CD14-positive monocyte (primary cell): ENCODE measurements at regions not wholly inside any gene's neighbourhood (a gene's known extent, or its start where the extent isn't known, plus 50 kb on each side); places are given as distances from the start of the nearest gene placed in this dataset.

Experiments
- DNase-seq, 3 donors: peaks; one replicate each; pipeline ENCODE4 v3.0.0-alpha.2; 2011 to 2022
- H2AFZ ChIP-seq: 2 replicates; pipeline ENCODE4 v1.6.0; 2012; ENCODE audit warnings: mild to moderate bottlenecking, low read depth, low read length, inconsistent platforms; ENCODE audit not compliant: insufficient read depth, poor library complexity, severe bottlenecking
- H3K27ac ChIP-seq, 2 donors: 1 replicate in 1 of 2; 2 replicates in 1 of 2; pipeline ENCODE4 v1.5.1; 2012 to 2013; ENCODE audit warnings: low read length in 2 of 2, control low read depth in 1 of 2, inconsistent platforms in 1 of 2, low read depth in 1 of 2, mild to moderate bottlenecking in 1 of 2
- H3K27me3 ChIP-seq, 2 donors: one replicate each; pipeline versions ENCODE4 v1.6.0 to v1.6.1; 2011 to 2013; ENCODE audit warnings: low read length in 2 of 2; ENCODE audit not compliant: control insufficient read depth in 2 of 2, insufficient read depth in 2 of 2
- H3K36me3 ChIP-seq, 2 donors: replicated peaks in 1 of 2; 1 replicate in 1 of 2; 2 replicates in 1 of 2; pipeline versions ENCODE4 v1.5.1 to v1.6.1; 2012 to 2013; ENCODE audit warnings: low read length in 2 of 2, control low read depth in 1 of 2, inconsistent platforms in 1 of 2, mild to moderate bottlenecking in 1 of 2; ENCODE audit not compliant: insufficient read depth in 2 of 2, control insufficient read depth in 1 of 2
- H3K4me1 ChIP-seq, 2 donors: 1 replicate in 1 of 2; 2 replicates in 1 of 2; pipeline versions ENCODE4 v1.5.1 to v1.6.1; 2012 to 2013; ENCODE audit warnings: low read length in 2 of 2, control low read depth in 1 of 2, inconsistent platforms in 1 of 2, mild to moderate bottlenecking in 1 of 2, moderate library complexity in 1 of 2; ENCODE audit not compliant: insufficient read depth in 2 of 2, control insufficient read depth in 1 of 2
- H3K4me2 ChIP-seq: replicated peaks from 2 replicates; pipeline ENCODE3; 2012; ENCODE audit warnings: low read length, moderate library complexity, mild to moderate bottlenecking; ENCODE audit not compliant: poor library complexity, severe bottlenecking; ENCODE audit errors: extremely low read depth
- H3K4me3 ChIP-seq, 3 experiments: fragments of 200-600 bp in 1 of 3; sonication (generic) in 1 of 3; replicated peaks in 1 of 3; 1 replicate in 2 of 3; 2 replicates in 1 of 3; pipeline ENCODE4 v1.5.1; 2011 to 2013; ENCODE audit warnings: low read length in 3 of 3, mild to moderate bottlenecking in 3 of 3, control low read depth in 2 of 3, low read depth in 2 of 3, inconsistent platforms in 1 of 3, moderate library complexity in 1 of 3
- H3K79me2 ChIP-seq: 2 replicates; pipeline ENCODE4 v1.6.0; 2012; ENCODE audit warnings: mild to moderate bottlenecking, control low read depth, inconsistent platforms, low read length, moderate library complexity; ENCODE audit not compliant: insufficient read depth
- H3K9ac ChIP-seq: 2 replicates; pipeline ENCODE4 v1.6.0; 2017; ENCODE audit warnings: low read length, mild to moderate bottlenecking; ENCODE audit not compliant: insufficient read depth, poor library complexity, severe bottlenecking
- H3K9me3 ChIP-seq, 2 donors: replicated peaks in 1 of 2; 1 replicate in 1 of 2; 2 replicates in 1 of 2; pipeline versions ENCODE4 v1.5.1 to v1.6.1; 2012 to 2013; ENCODE audit warnings: low read length in 2 of 2, control low read depth in 1 of 2; ENCODE audit not compliant: control insufficient read depth in 1 of 2, insufficient read depth in 1 of 2
- H4K20me1 ChIP-seq: 2 replicates; pipeline ENCODE4 v1.6.0; 2012; ENCODE audit warnings: mild to moderate bottlenecking, low read length, control low read depth, moderate library complexity; ENCODE audit not compliant: insufficient read depth
- H3K27ac Mint-ChIP-seq, 7 donors: one replicate each; pipeline ENCODE4 v1.8.0; 2020; ENCODE audit warnings: mild to moderate bottlenecking in 7 of 7, mixed read lengths in 7 of 7, moderate library complexity in 6 of 7, inconsistent platforms in 2 of 7
- H3K27me3 Mint-ChIP-seq, 3 donors: one replicate each; pipeline ENCODE4 v1.8.0; 2021 to 2022; ENCODE audit warnings: low read depth in 3 of 3, mild to moderate bottlenecking in 3 of 3, mixed read lengths in 3 of 3, moderate library complexity in 3 of 3, inconsistent platforms in 1 of 3
- H3K36me3 Mint-ChIP-seq, 2 donors: one replicate each; pipeline ENCODE4 v1.8.0; 2020; ENCODE audit warnings: mixed read lengths in 2 of 2, inconsistent platforms in 1 of 2, mild to moderate bottlenecking in 1 of 2
- H3K4me1 Mint-ChIP-seq: one replicate; pipeline ENCODE4 v1.8.0; 2020; ENCODE audit warnings: mild to moderate bottlenecking, mixed read lengths
- H3K4me3 Mint-ChIP-seq, 2 donors: one replicate each; pipeline ENCODE4 v1.8.0; 2020; ENCODE audit warnings: mild to moderate bottlenecking in 2 of 2, mixed read lengths in 2 of 2, moderate library complexity in 1 of 2
- H3K9me3 Mint-ChIP-seq, 7 donors: one replicate each; pipeline ENCODE4 v1.8.0; 2020 to 2022; ENCODE audit warnings: mixed read lengths in 7 of 7, mild to moderate bottlenecking in 6 of 7, moderate library complexity in 6 of 7, inconsistent platforms in 2 of 7
- CTCF ChIP-seq: fragments of 200-600 bp; IDR thresholded peaks from one replicate; pipeline ENCODE4 v1.8.0; 2022; ENCODE audit warnings: antibody characterized with exemption, mild to moderate bottlenecking
- WGBS: methylation state at CpG from one replicate; pipeline ENCODE4 v1.1.5; 2013; ENCODE audit warnings: missing lambda C conversion rate; ENCODE audit not compliant: insufficient coverage; 5-methylcytosine and 5-hydroxymethylcytosine counted together
- intact Hi-C, 2 donors: fragments of 100-400 bp; cut with micrococcal nuclease; formaldehyde crosslinking; loops; one replicate each; pipeline versions ENCODE4 v1.15.0 to v1.15.1; 2023

- Mint-ChIP-seq H3K27ac (no peak overlapping the region), H3K4me3 (no peak overlapping the region)
Measured at GRCh38 chr14:98249476-98249875, 1022.5 kb downstream of the BCL11B start.

GRCh38 chr14:98252820-98253219, 1019.2 kb downstream of the BCL11B start:
- Mint-ChIP-seq H3K9me3 (peaks cover 0 to 8% (median 2%) of the 10 kb centered on the region in 7 donors), H3K4me3 (no peak overlapping the region), H3K36me3 (no peaks in the 10 kb centered on the region), H3K27me3 (peaks cover 0 to under 1% (median 0%) of the 10 kb centered on the region in 3 donors), H3K27ac (peak overlapping the region in 1 of 7 donors; percentile 2), H3K4me1 (no peaks in the 10 kb centered on the region)
- intact Hi-C loops, result no loop called here
- no peak for DNase-seq
- Histone ChIP-seq H2AFZ (no peak overlapping the region), H3K4me1 (no peaks in the 10 kb centered on the region), H3K4me2 (no peak overlapping the region), H3K79me2 (no peaks in the 10 kb centered on the region), H3K9me3 (peaks cover 0 to 5% of the 10 kb centered on the region in 2 donors), H3K27ac (no peak overlapping the region), H3K4me3 (no peak overlapping the region), H3K9ac (no peak overlapping the region), H3K27me3 (no peaks in the 10 kb centered on the region), H4K20me1 (no peaks in the 10 kb centered on the region), H3K36me3 (no peaks in the 10 kb centered on the region)
- 40% methylated on average over 1 of the region's 1 CpG for WGBS
- TF ChIP-seq CTCF, result no peak

More at GRCh38 chr14:98249476-98249875, 1022.5 kb downstream of the BCL11B start:
- Histone ChIP-seq H2AFZ (no peak overlapping the region), H3K9me3 (no peaks in the 10 kb centered on the region), H3K4me2 (no peak overlapping the region), H4K20me1 (no peaks in the 10 kb centered on the region), H3K4me1 (no peaks in the 10 kb centered on the region), H3K27ac (no peak overlapping the region), H3K36me3 (no peaks in the 10 kb centered on the region), H3K27me3 (no peaks in the 10 kb centered on the region), H3K79me2 (no peaks in the 10 kb centered on the region), H3K9ac (no peak overlapping the region), H3K4me3 (no peak overlapping the region)
- DNase-seq, result no peak
- intact Hi-C loops, result no loop called here
- Mint-ChIP-seq H3K4me1 (no peaks in the 10 kb centered on the region), H3K27me3 (no peaks in the 10 kb centered on the region), H3K9me3 (peaks cover 0 to 5% (median 1%) of the 10 kb centered on the region in 7 donors), H3K36me3 (no peaks in the 10 kb centered on the region)
- WGBS, result no CpG with 5 or more reads among the region's 2 CpGs
- TF ChIP-seq CTCF, result no peak
